ENCODE measurements at regions not wholly inside any gene's neighbourhood (a gene's known extent, or its start where the extent isn't known, plus 50 kb on each side); places are given as distances from the start of the nearest gene placed in this dataset.

- no peak for TF ChIP-seq CTCF (IDR thresholded peaks at IDR 0.05)
- ChIA-PET CTCF (no interaction called here), POLR2A (no interaction called here)
- ATAC-seq (ENCODE audit: low read depth) (no peak), DNase-seq (no peak)
- H3K4me1 Mint-ChIP-seq, result no peaks in the 10 kb centered on the region
- H3K27ac Mint-ChIP-seq, result no peak overlapping the region
- H3K4me3 Mint-ChIP-seq, result no peak overlapping the region
- H3K27me3 Mint-ChIP-seq, result no peaks in the 10 kb centered on the region
- intact Hi-C loops (cut with micrococcal nuclease), result no loop called here
- H3K9me3 Mint-ChIP-seq, result no peaks in the 10 kb centered on the region
- H3K36me3 Mint-ChIP-seq (ENCODE audit: low read depth), result no peaks in the 10 kb centered on the region
Measured at GRCh38 chr5:107325866-107326265, 344.9 kb downstream of the EFNA5 start.

GRCh38 chr5:107324809-107325208 lies 345.9 kb downstream of the EFNA5 start:
- ATAC-seq (ENCODE audit: low read depth), result no peak

GRCh38 chr5:107324071-107324470 lies 346.7 kb downstream of the EFNA5 start:
- no peaks in the 10 kb centered on the region for H3K4me1 Mint-ChIP-seq
- POLR2A ChIA-PET, result no interaction called here
- CTCF ChIA-PET, result no interaction called here
- intact Hi-C loops (cut with micrococcal nuclease), result no loop called here
- H3K4me3 Mint-ChIP-seq, result no peak overlapping the region
- no peak for DNase-seq
- no peaks in the 10 kb centered on the region for H3K27me3 Mint-ChIP-seq
- ATAC-seq (ENCODE audit: low read depth), result no peak
- no peak overlapping the region for H3K27ac Mint-ChIP-seq
- H3K9me3 Mint-ChIP-seq, result no peaks in the 10 kb centered on the region
- H3K36me3 Mint-ChIP-seq (ENCODE audit: low read depth), result no peaks in the 10 kb centered on the region
- TF ChIP-seq CTCF (IDR thresholded peaks at IDR 0.05), result no peak

More at GRCh38 chr5:107324809-107325208, 345.9 kb downstream of the EFNA5 start:
- TF ChIP-seq CTCF (IDR thresholded peaks at IDR 0.05), result no peak
- intact Hi-C loops (cut with micrococcal nuclease), result no loop called here
- Mint-ChIP-seq H3K4me3 (no peak overlapping the region), H3K27ac (no peak overlapping the region), H3K9me3 (no peaks in the 10 kb centered on the region), H3K4me1 (no peaks in the 10 kb centered on the region), H3K27me3 (no peaks in the 10 kb centered on the region), H3K36me3 (ENCODE audit: low read depth) (no peaks in the 10 kb centered on the region)
- no peak for DNase-seq
- POLR2A ChIA-PET, result no interaction called here
- CTCF ChIA-PET, result no interaction called here

- H3K4me3 Mint-ChIP-seq, result no peak overlapping the region
- ChIA-PET POLR2A (no interaction called here), CTCF (no interaction called here)
- no peak for TF ChIP-seq CTCF (IDR thresholded peaks at IDR 0.05)
- H3K9me3 Mint-ChIP-seq, result no peaks in the 10 kb centered on the region
- intact Hi-C loops (cut with micrococcal nuclease), result no loop called here
- H3K27me3 Mint-ChIP-seq, result no peaks in the 10 kb centered on the region
- no peak for ATAC-seq (ENCODE audit: low read depth)
- H3K27ac Mint-ChIP-seq, result no peak overlapping the region
- no peak for DNase-seq
- H3K36me3 Mint-ChIP-seq (ENCODE audit: low read depth), result no peaks in the 10 kb centered on the region
- no peaks in the 10 kb centered on the region for H3K4me1 Mint-ChIP-seq
Measured at GRCh38 chr5:107323536-107323935, 347.2 kb downstream of the EFNA5 start.

GRCh38 chr5:107322936-107323335 lies 347.8 kb downstream of the EFNA5 start:
- intact Hi-C loops (cut with micrococcal nuclease), result no loop called here
- ChIA-PET CTCF (no interaction called here), POLR2A (no interaction called here)
- H3K9me3 Mint-ChIP-seq, result no peaks in the 10 kb centered on the region
- no peaks in the 10 kb centered on the region for H3K4me1 Mint-ChIP-seq
- no peak overlapping the region for H3K4me3 Mint-ChIP-seq
- no peak overlapping the region for H3K27ac Mint-ChIP-seq
- TF ChIP-seq CTCF (IDR thresholded peaks at IDR 0.05), result no peak
- DNase-seq (no peak), ATAC-seq (ENCODE audit: low read depth) (no peak)
- H3K27me3 Mint-ChIP-seq, result peaks cover 1% of the 10 kb centered on the region
- no peaks in the 10 kb centered on the region for H3K36me3 Mint-ChIP-seq (ENCODE audit: low read depth)

All from activated B cell treated with CpG ODN at 0.5 μM for 24 hours (primary cell).